ENCODE measurements at regions not wholly inside any gene's neighbourhood (a gene's known extent, or its start where the extent isn't known, plus 50 kb on each side); places are given as distances from the start of the nearest gene placed in this dataset.

DNA sequence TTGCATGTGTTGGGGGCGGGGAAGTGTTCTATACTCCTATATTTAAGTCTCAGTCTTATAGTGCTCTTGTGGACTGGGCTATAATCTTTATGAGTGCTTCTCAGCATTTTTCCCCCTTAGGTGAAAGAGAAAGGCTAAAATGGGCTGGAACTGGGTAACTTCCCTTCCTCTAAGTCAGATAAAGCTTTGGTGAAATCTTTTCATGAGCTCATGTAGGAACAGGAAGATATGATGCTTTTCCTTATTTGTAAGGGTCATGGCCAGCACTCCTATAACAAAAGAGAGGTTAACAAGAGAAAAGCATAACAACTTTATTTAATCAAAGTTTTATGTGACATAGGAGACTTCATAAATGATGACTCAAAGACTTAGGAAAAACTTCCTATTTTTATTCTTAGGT is 841.5 kb downstream of the SLC16A7 start:
- TF ChIP-seq, protein P1, sequence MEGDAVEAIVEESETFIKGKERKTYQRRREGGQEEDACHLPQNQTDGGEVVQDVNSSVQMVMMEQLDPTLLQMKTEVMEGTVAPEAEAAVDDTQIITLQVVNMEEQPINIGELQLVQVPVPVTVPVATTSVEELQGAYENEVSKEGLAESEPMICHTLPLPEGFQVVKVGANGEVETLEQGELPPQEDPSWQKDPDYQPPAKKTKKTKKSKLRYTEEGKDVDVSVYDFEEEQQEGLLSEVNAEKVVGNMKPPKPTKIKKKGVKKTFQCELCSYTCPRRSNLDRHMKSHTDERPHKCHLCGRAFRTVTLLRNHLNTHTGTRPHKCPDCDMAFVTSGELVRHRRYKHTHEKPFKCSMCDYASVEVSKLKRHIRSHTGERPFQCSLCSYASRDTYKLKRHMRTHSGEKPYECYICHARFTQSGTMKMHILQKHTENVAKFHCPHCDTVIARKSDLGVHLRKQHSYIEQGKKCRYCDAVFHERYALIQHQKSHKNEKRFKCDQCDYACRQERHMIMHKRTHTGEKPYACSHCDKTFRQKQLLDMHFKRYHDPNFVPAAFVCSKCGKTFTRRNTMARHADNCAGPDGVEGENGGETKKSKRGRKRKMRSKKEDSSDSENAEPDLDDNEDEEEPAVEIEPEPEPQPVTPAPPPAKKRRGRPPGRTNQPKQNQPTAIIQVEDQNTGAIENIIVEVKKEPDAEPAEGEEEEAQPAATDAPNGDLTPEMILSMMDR (IDR thresholded peaks at IDR 0.05; ENCODE audit: insufficient read depth, low read length, poor library complexity, severe bottlenecking): no peak
- no peaks in the 10 kb centered on the region for H3K27me3 ChIP-seq (ENCODE audit: control insufficient read depth, insufficient read depth, low read length)
- H3K4me3 ChIP-seq (ENCODE audit: low read depth, low read length): no peak overlapping the region
- H3K36me3 ChIP-seq (ENCODE audit: control insufficient read depth, insufficient read depth, low read length): no peaks in the 10 kb centered on the region
- no peak for DNase-seq (ENCODE audit: low read depth)

DNA sequence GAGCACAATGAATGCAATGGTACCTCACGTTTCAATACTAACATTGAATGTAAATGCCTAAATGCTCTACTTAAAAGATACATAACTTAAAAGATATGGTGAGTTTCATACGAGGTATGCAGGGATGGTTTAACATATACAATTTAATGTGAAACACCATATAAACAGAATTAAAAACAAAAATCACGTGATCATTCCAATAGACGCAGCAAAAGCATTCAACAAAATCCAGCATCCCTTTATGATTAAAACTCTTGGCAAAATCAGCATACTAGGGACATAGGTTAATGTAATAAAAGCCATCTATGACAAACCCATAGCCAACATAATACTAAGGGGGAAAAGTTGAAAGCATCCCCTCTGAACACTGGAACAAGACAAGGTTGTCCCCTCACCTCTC is 845.7 kb downstream of the SLC16A7 start:
- Histone ChIP-seq H3K27me3 (ENCODE audit: control insufficient read depth, insufficient read depth, low read length) (no peaks in the 10 kb centered on the region), H3K36me3 (ENCODE audit: control insufficient read depth, insufficient read depth, low read length) (no peaks in the 10 kb centered on the region), H3K4me3 (ENCODE audit: low read depth, low read length) (no peak overlapping the region)
- TF ChIP-seq, protein P1 (IDR thresholded peaks at IDR 0.05; ENCODE audit: insufficient read depth, low read length, poor library complexity, severe bottlenecking): no peak
- DNase-seq (ENCODE audit: low read depth): no peak

DNA sequence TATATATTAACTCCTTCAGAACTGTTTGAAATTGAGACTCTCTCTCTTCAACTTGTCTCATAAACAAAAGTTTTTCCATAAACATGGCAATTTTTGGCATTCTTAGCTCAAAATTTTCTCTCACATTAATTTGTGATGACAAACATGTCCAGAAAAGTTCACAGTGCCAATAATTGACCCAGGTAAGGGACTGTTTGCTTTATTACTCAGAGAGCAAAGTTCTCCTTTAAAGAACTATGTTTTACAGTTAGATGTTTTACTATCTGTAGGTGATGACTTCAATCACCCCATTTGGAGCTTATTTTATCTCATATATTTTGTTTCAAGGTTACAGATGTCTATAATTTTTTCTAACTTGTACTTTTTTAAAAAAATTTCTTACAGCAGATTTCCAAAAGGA is 855.6 kb downstream of the SLC16A7 start:
- Histone ChIP-seq H3K36me3 (ENCODE audit: control insufficient read depth, insufficient read depth, low read length) (no peaks in the 10 kb centered on the region), H3K4me3 (ENCODE audit: low read depth, low read length) (no peak overlapping the region), H3K27me3 (ENCODE audit: control insufficient read depth, insufficient read depth, low read length) (no peaks in the 10 kb centered on the region)
- TF ChIP-seq, protein P1 (IDR thresholded peaks at IDR 0.05; ENCODE audit: insufficient read depth, low read length, poor library complexity, severe bottlenecking): no peak
- DNase-seq (ENCODE audit: low read depth): no peak

DNA sequence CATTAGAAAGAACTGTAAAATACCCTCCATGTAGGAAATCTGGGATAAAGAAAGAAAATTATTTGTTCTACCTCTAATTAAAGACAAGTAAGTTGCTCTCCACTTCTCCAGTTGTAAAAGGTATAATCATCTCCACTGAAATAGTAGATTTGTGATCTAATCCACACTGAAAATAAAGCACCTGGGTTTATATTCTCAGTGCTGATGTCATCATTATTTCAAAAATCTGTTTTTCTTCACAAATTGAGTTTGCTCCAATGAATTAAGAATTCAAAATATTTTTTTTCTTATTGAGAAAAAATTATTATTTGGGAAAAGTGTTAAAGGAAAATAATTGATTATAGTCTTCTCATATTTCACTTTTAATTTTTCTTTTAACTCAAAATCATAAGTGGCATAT is 869.2 kb downstream of the SLC16A7 start:
- Histone ChIP-seq H3K4me3 (ENCODE audit: low read depth, low read length) (no peak overlapping the region), H3K36me3 (ENCODE audit: control insufficient read depth, insufficient read depth, low read length) (no peaks in the 10 kb centered on the region), H3K27me3 (ENCODE audit: control insufficient read depth, insufficient read depth, low read length) (no peaks in the 10 kb centered on the region)
- DNase-seq (ENCODE audit: low read depth): no peak
- TF ChIP-seq, protein P1 (IDR thresholded peaks at IDR 0.05; ENCODE audit: insufficient read depth, low read length, poor library complexity, severe bottlenecking): no peak

DNA sequence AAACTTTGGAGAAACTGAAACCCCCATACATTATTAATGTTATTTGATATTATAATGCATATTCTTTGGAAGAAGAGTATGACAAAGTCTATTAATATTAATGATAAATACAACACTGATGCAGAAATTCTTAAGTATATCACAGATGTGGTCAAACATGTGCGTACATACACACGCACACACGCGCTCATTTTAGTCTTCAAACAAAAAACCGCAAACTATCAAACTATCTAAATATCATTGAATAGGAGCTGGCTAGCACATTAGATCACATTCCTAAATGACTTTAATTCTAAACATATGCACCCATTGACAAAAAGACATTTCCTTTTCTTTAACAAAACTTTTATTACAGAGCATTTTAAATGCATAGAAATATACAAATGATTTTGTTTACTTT is 872.7 kb downstream of the SLC16A7 start:
- TF ChIP-seq, protein P1 (IDR thresholded peaks at IDR 0.05; ENCODE audit: insufficient read depth, low read length, poor library complexity, severe bottlenecking): no peak
- DNase-seq (ENCODE audit: low read depth): no peak
- Histone ChIP-seq H3K27me3 (ENCODE audit: control insufficient read depth, insufficient read depth, low read length) (no peaks in the 10 kb centered on the region), H3K4me3 (ENCODE audit: low read depth, low read length) (no peak overlapping the region), H3K36me3 (ENCODE audit: control insufficient read depth, insufficient read depth, low read length) (no peaks in the 10 kb centered on the region)

DNA sequence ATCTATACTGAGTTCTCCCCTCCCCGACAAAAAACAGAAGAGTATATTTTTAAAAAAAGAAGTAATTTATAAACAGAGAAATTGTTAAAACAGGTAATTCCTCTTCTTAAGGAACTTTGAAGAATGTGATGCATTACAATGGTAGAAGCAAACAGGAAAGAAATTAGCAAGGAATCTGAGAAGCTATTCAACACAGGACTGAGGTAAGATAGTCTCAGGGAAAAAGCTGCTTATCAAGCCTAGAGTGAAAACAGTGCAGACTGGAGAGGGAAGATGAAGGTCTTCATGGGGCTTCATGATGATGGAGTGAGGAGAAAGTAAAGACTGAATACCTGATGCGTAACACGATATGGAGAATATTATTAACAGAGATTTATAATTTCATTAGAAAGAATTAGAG is 880.0 kb downstream of the SLC16A7 start:
- Histone ChIP-seq H3K4me3 (ENCODE audit: low read depth, low read length) (no peak overlapping the region), H3K27me3 (ENCODE audit: control insufficient read depth, insufficient read depth, low read length) (no peaks in the 10 kb centered on the region), H3K36me3 (ENCODE audit: control insufficient read depth, insufficient read depth, low read length) (no peaks in the 10 kb centered on the region)
- no peak for DNase-seq (ENCODE audit: low read depth)
- TF ChIP-seq, protein P1 (IDR thresholded peaks at IDR 0.05; ENCODE audit: insufficient read depth, low read length, poor library complexity, severe bottlenecking): no peak

All from kidney epithelial cell (primary cell).